ENCODE measurements at regions not wholly inside any gene's neighbourhood (a gene's known extent, or its start where the extent isn't known, plus 50 kb on each side); places are given as distances from the start of the nearest gene placed in this dataset.
A peak's percentile ranks its signal among the peaks of the same experiment; 100 is the strongest.

GRCh38 chr2:200184748-200185627 is 121.5 kb upstream of the SPATS2L start:
- Histone ChIP-seq H3K9ac (ENCODE audit: low read depth, low read length, poor library complexity) (no peak overlapping the region), H3K4ac (ENCODE audit: low read length) (no peak overlapping the region), H2AFZ (ENCODE audit: low read length) (peak overlapping the region; percentile 66), H2BK15ac (ENCODE audit: low read length) (no peak overlapping the region), H3K14ac (ENCODE audit: low read length) (no peak overlapping the region), H4K91ac (ENCODE audit: low read depth, low read length, poor library complexity) (no peak overlapping the region), H3K4me1 (ENCODE audit: control insufficient read depth in 2 of 2, insufficient read depth in 1 of 2, low read depth in 1 of 2, low read length in 2 of 2) (peaks cover 3 to 12% of the 10 kb centered on the region in 2 donors), H3K9me3 (replicated peaks in 1 of 2; ENCODE audit: control insufficient read depth in 2 of 2, insufficient read depth in 1 of 2, low read depth in 1 of 2, low read length in 2 of 2) (no peaks in the 10 kb centered on the region), H2BK120ac (ENCODE audit: low read depth, low read length) (no peak overlapping the region), H4K8ac (ENCODE audit: low read depth, low read length) (no peak overlapping the region), H3K27ac (replicated peaks; ENCODE audit: low read length) (no peak overlapping the region), H3K79me1 (ENCODE audit: low read depth, low read length) (no peaks in the 10 kb centered on the region), H3K23ac (ENCODE audit: low read depth, low read length, poor library complexity) (no peak overlapping the region), H2AK5ac (ENCODE audit: low read depth, low read length) (no peak overlapping the region), H3K4me3 (ENCODE audit: low read length in 2 of 2) (no peak overlapping the region), H3K36me3 (replicated peaks in 1 of 2; ENCODE audit: control insufficient read depth in 2 of 2, insufficient read depth in 2 of 2, low read length in 2 of 2) (no peaks in the 10 kb centered on the region), H3K4me2 (ENCODE audit: insufficient read depth, low read length, poor library complexity, severe bottlenecking) (no peak overlapping the region), H3K18ac (ENCODE audit: low read length) (no peak overlapping the region), H2BK5ac (ENCODE audit: low read length) (no peak overlapping the region), H2BK12ac (ENCODE audit: low read length) (no peak overlapping the region), H3K27me3 (ENCODE audit: control insufficient read depth in 3 of 3, insufficient read depth in 3 of 3, low read depth in 1 of 3, low read length in 3 of 3) (no peaks in the 10 kb centered on the region)
- no peak for DNase-seq (ENCODE audit: low spot score)
- no CpG with 5 or more reads among the region's 8 CpGs for WGBS, 2 donors (ENCODE audit: extremely low coverage in 2 of 2, insufficient read length in 2 of 2, insufficient replicate concordance in 1 of 2)

GRCh38 chr2:200185628-200186000 is 120.9 kb upstream of the SPATS2L start:
- H3K14ac ChIP-seq (ENCODE audit: low read length) = no peak overlapping the region
- H3K4me1 ChIP-seq (ENCODE audit: control insufficient read depth in 2 of 2, insufficient read depth in 1 of 2, low read depth in 1 of 2, low read length in 2 of 2) = peaks cover 3 to 12% of the 10 kb centered on the region in 2 donors
- H2AFZ ChIP-seq (ENCODE audit: low read length) = peak overlapping the region; percentile 66
- no peak overlapping the region for H3K4me3 ChIP-seq (ENCODE audit: low read length in 2 of 2)
- no peak overlapping the region for H4K91ac ChIP-seq (ENCODE audit: low read depth, low read length, poor library complexity)
- H3K4ac ChIP-seq (ENCODE audit: low read length) = no peak overlapping the region
- H3K9me3 ChIP-seq (replicated peaks in 1 of 2; ENCODE audit: control insufficient read depth in 2 of 2, insufficient read depth in 1 of 2, low read depth in 1 of 2, low read length in 2 of 2) = no peaks in the 10 kb centered on the region
- no peak overlapping the region for H4K8ac ChIP-seq (ENCODE audit: low read depth, low read length)
- WGBS, 2 donors (ENCODE audit: extremely low coverage in 2 of 2, insufficient read length in 2 of 2, insufficient replicate concordance in 1 of 2) = no CpG with 5 or more reads among the region's 5 CpGs
- no peak overlapping the region for H3K23ac ChIP-seq (ENCODE audit: low read depth, low read length, poor library complexity)
- H2BK15ac ChIP-seq (ENCODE audit: low read length) = no peak overlapping the region
- no peaks in the 10 kb centered on the region for H3K36me3 ChIP-seq (replicated peaks in 1 of 2; ENCODE audit: control insufficient read depth in 2 of 2, insufficient read depth in 2 of 2, low read length in 2 of 2)
- no peaks in the 10 kb centered on the region for H3K27me3 ChIP-seq (ENCODE audit: control insufficient read depth in 3 of 3, insufficient read depth in 3 of 3, low read depth in 1 of 3, low read length in 3 of 3)
- no peak overlapping the region for H3K18ac ChIP-seq (ENCODE audit: low read length)
- no peak overlapping the region for H2BK5ac ChIP-seq (ENCODE audit: low read length)
- H3K79me1 ChIP-seq (ENCODE audit: low read depth, low read length) = no peaks in the 10 kb centered on the region
- DNase-seq (ENCODE audit: low spot score) = no peak
- no peak overlapping the region for H3K4me2 ChIP-seq (ENCODE audit: insufficient read depth, low read length, poor library complexity, severe bottlenecking)
- peak overlapping the region; percentile 23 for H3K27ac ChIP-seq (replicated peaks; ENCODE audit: low read length)
- no peak overlapping the region for H2BK12ac ChIP-seq (ENCODE audit: low read length)
- no peak overlapping the region for H3K9ac ChIP-seq (ENCODE audit: low read depth, low read length, poor library complexity)
- no peak overlapping the region for H2BK120ac ChIP-seq (ENCODE audit: low read depth, low read length)
- H2AK5ac ChIP-seq (ENCODE audit: low read depth, low read length) = no peak overlapping the region

- Histone ChIP-seq H3K36me3 (replicated peaks in 1 of 2; ENCODE audit: control insufficient read depth in 2 of 2, insufficient read depth in 2 of 2, low read length in 2 of 2) (no peaks in the 10 kb centered on the region), H2BK120ac (ENCODE audit: low read depth, low read length) (no peak overlapping the region), H3K27ac (replicated peaks; ENCODE audit: low read length) (no peak overlapping the region), H3K4ac (ENCODE audit: low read length) (no peak overlapping the region), H3K4me2 (ENCODE audit: insufficient read depth, low read length, poor library complexity, severe bottlenecking) (no peak overlapping the region), H2AK5ac (ENCODE audit: low read depth, low read length) (no peak overlapping the region), H4K91ac (ENCODE audit: low read depth, low read length, poor library complexity) (no peak overlapping the region), H3K9ac (ENCODE audit: low read depth, low read length, poor library complexity) (no peak overlapping the region), H3K14ac (ENCODE audit: low read length) (no peak overlapping the region), H4K8ac (ENCODE audit: low read depth, low read length) (no peak overlapping the region), H3K9me3 (replicated peaks in 1 of 2; ENCODE audit: control insufficient read depth in 2 of 2, insufficient read depth in 1 of 2, low read depth in 1 of 2, low read length in 2 of 2) (no peaks in the 10 kb centered on the region), H2AFZ (ENCODE audit: low read length) (peak overlapping the region; percentile 66), H2BK5ac (ENCODE audit: low read length) (no peak overlapping the region), H3K4me1 (ENCODE audit: control insufficient read depth in 2 of 2, insufficient read depth in 1 of 2, low read depth in 1 of 2, low read length in 2 of 2) (peaks cover 3 to 12% of the 10 kb centered on the region in 2 donors), H2BK12ac (ENCODE audit: low read length) (no peak overlapping the region), H3K27me3 (ENCODE audit: control insufficient read depth in 3 of 3, insufficient read depth in 3 of 3, low read depth in 1 of 3, low read length in 3 of 3) (no peaks in the 10 kb centered on the region), H3K18ac (ENCODE audit: low read length) (no peak overlapping the region), H3K23ac (ENCODE audit: low read depth, low read length, poor library complexity) (no peak overlapping the region), H2BK15ac (ENCODE audit: low read length) (no peak overlapping the region), H3K4me3 (ENCODE audit: low read length in 2 of 2) (no peak overlapping the region), H3K79me1 (ENCODE audit: low read depth, low read length) (no peaks in the 10 kb centered on the region)
- no CpG with 5 or more reads among the region's 1 CpG for WGBS, 2 donors (ENCODE audit: extremely low coverage in 2 of 2, insufficient read length in 2 of 2, insufficient replicate concordance in 1 of 2)
- DNase-seq (ENCODE audit: low spot score) = no peak
These were observed 120.5 kb upstream of the SPATS2L start for GRCh38 chr2:200186002-200186401.

DNA sequence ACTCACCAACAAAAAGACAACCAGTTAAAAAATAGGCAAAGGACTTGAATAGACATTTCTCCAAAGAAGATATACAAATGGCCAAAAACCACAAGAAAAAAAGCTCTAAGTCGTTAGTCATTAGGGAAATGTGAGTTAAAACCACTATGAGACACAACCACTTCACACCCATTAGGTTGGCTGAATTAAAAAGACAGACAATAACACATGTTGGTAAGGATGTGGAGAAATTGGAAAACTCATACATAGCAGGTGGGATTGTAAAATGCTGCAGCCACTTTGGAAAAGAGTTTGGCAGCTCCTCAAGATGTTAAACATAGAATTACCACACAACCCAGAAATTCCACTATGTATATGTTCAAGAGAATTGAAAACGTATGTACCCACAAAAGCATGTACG is 117.6 kb upstream of the SPATS2L start:
- Histone ChIP-seq H3K4me1 (ENCODE audit: control insufficient read depth in 2 of 2, insufficient read depth in 1 of 2, low read depth in 1 of 2, low read length in 2 of 2) (peaks cover 3 to 12% of the 10 kb centered on the region in 2 donors), H3K27me3 (ENCODE audit: control insufficient read depth in 3 of 3, insufficient read depth in 3 of 3, low read depth in 1 of 3, low read length in 3 of 3) (no peaks in the 10 kb centered on the region), H2AK5ac (ENCODE audit: low read depth, low read length) (no peak overlapping the region), H3K9me3 (replicated peaks in 1 of 2; ENCODE audit: control insufficient read depth in 2 of 2, insufficient read depth in 1 of 2, low read depth in 1 of 2, low read length in 2 of 2) (no peaks in the 10 kb centered on the region), H3K4me3 (ENCODE audit: low read length in 2 of 2) (no peak overlapping the region), H2BK12ac (ENCODE audit: low read length) (no peak overlapping the region), H3K4me2 (ENCODE audit: insufficient read depth, low read length, poor library complexity, severe bottlenecking) (no peak overlapping the region), H4K91ac (ENCODE audit: low read depth, low read length, poor library complexity) (no peak overlapping the region), H3K36me3 (replicated peaks in 1 of 2; ENCODE audit: control insufficient read depth in 2 of 2, insufficient read depth in 2 of 2, low read length in 2 of 2) (no peaks in the 10 kb centered on the region), H2BK15ac (ENCODE audit: low read length) (no peak overlapping the region), H3K18ac (ENCODE audit: low read length) (no peak overlapping the region), H3K23ac (ENCODE audit: low read depth, low read length, poor library complexity) (no peak overlapping the region), H3K9ac (ENCODE audit: low read depth, low read length, poor library complexity) (no peak overlapping the region), H3K79me1 (ENCODE audit: low read depth, low read length) (no peaks in the 10 kb centered on the region), H2AFZ (ENCODE audit: low read length) (no peak overlapping the region), H2BK5ac (ENCODE audit: low read length) (no peak overlapping the region), H2BK120ac (ENCODE audit: low read depth, low read length) (no peak overlapping the region), H4K8ac (ENCODE audit: low read depth, low read length) (no peak overlapping the region), H3K14ac (ENCODE audit: low read length) (no peak overlapping the region), H3K4ac (ENCODE audit: low read length) (no peak overlapping the region), H3K27ac (replicated peaks; ENCODE audit: low read length) (no peak overlapping the region)
- no peak for DNase-seq (ENCODE audit: low spot score)
- no CpG with 5 or more reads among the region's 3 CpGs for WGBS, 2 donors (ENCODE audit: extremely low coverage in 2 of 2, insufficient read length in 2 of 2, insufficient replicate concordance in 1 of 2)

All from neuronal stem cell (in vitro differentiated cells).